HEK293 (cell line): ENCODE measurements at regions not wholly inside any gene's neighbourhood (a gene's known extent, or its start where the extent isn't known, plus 50 kb on each side); places are given as distances from the start of the nearest gene placed in this dataset.

ENCODE experiments used
- ATF2 ChIP-seq: fragments of 450-650 bp; formaldehyde crosslinking; IDR thresholded peaks from 2 replicates; pipeline ENCODE4 v1.5.1; 2016; ENCODE audit warnings: missing biosample characterization, missing genetic modification characterization, low read depth
- BCL11A ChIP-seq: fragments of 450-650 bp; formaldehyde crosslinking; IDR thresholded peaks from 2 replicates; pipeline ENCODE4 v1.5.1; 2016; ENCODE audit warnings: low read depth, missing biosample characterization, missing genetic modification characterization
- CTCF ChIP-seq: fragments of 450-650 bp; formaldehyde crosslinking; IDR thresholded peaks from 2 replicates; pipeline ENCODE4 v1.5.1; 2016; ENCODE audit warnings: missing biosample characterization, missing genetic modification characterization
- GLIS2 ChIP-seq: fragments of 450-650 bp; formaldehyde crosslinking; IDR thresholded peaks from 2 replicates; pipeline ENCODE4 v1.5.1; 2016; ENCODE audit warnings: missing biosample characterization, missing genetic modification characterization
- ZBTB49 ChIP-seq: fragments of 450-650 bp; formaldehyde crosslinking; IDR thresholded peaks from 2 replicates; pipeline ENCODE4 v1.5.1; 2016; ENCODE audit warnings: missing biosample characterization, missing genetic modification characterization, low read depth
- ZNF341 ChIP-seq: fragments of 450-650 bp; formaldehyde crosslinking; IDR thresholded peaks from 2 replicates; pipeline ENCODE4; 2016; ENCODE audit warnings: low read depth, missing biosample characterization, missing genetic modification characterization
- ZNF513 ChIP-seq: fragments of 450-650 bp; IDR thresholded peaks from 2 replicates; pipeline ENCODE4 v1.5.1; 2018; ENCODE audit warnings: missing biosample characterization, missing genetic modification characterization

GRCh38 chr3:13708301-13708700, 159.4 kb downstream of the FBLN2 start:
- TF ChIP-seq BCL11A (tag by site-specific recombination): no peak
- TF ChIP-seq CTCF: no peak
- no peak for TF ChIP-seq ZNF513 (tag by site-specific recombination)
- TF ChIP-seq ATF2 (tag by site-specific recombination): no peak
- TF ChIP-seq ZBTB49 (tag by site-specific recombination): no peak
- TF ChIP-seq GLIS2: no peak
- no peak for TF ChIP-seq ZNF341 (tag by site-specific recombination)
